RWPE2 (cell line): ENCODE measurements at regions not wholly inside any gene's neighbourhood (a gene's known extent, or its start where the extent isn't known, plus 50 kb on each side); places are given as distances from the start of the nearest gene placed in this dataset.

Experiments
- ATAC-seq: fragments of 200-7000 bp; cut with Tn5 transposase; 3 replicates; pipeline ENCODE4 v1.9.1; 2021; ENCODE audit warnings: low read depth
- DNase-seq: peaks from one replicate; pipeline ENCODE4 v3.0.0-alpha.2; 2020; ENCODE audit warnings: low spot score
- H3K27ac ChIP-seq: fragments of 450-650 bp; 2 replicates; pipeline ENCODE4 v1.5.1; 2017; ENCODE audit warnings: mild to moderate bottlenecking; ENCODE audit not compliant: poor library complexity, severe bottlenecking
- H3K27me3 ChIP-seq: fragments of 250-450 bp; sonication (Bioruptor Pico); 2 replicates; pipeline ENCODE4 v1.5.1; 2021; ENCODE audit warnings: mild to moderate bottlenecking, moderate library complexity; ENCODE audit not compliant: insufficient read depth, poor library complexity, severe bottlenecking
- H3K36me3 ChIP-seq: fragments of 250-450 bp; sonication (Bioruptor Pico); 2 replicates; pipeline ENCODE4 v1.5.1; 2020; ENCODE audit warnings: low read depth, mild to moderate bottlenecking, moderate library complexity
- H3K4me1 ChIP-seq: fragments of 250-450 bp; sonication (Bioruptor Pico); 2 replicates; pipeline ENCODE4 v1.5.1; 2021; ENCODE audit warnings: mild to moderate bottlenecking, moderate library complexity; ENCODE audit not compliant: insufficient read depth, poor library complexity, severe bottlenecking
- H3K4me3 ChIP-seq: fragments of 250-450 bp; sonication (Bioruptor Pico); 2 replicates; pipeline ENCODE4 v1.5.1; 2021; ENCODE audit warnings: mild to moderate bottlenecking, moderate library complexity; ENCODE audit not compliant: severe bottlenecking
- H3K9me3 ChIP-seq: fragments of 250-450 bp; sonication (Bioruptor Pico); 2 replicates; pipeline ENCODE4 v1.5.1; 2021; ENCODE audit warnings: mild to moderate bottlenecking, moderate library complexity; ENCODE audit not compliant: severe bottlenecking
- TF ChIP-seq, protein P1 (sequence below): fragments of 450-650 bp; IDR thresholded peaks from one replicate; pipeline ENCODE4 v1.5.1; 2017; ENCODE audit warnings: mild to moderate bottlenecking, moderate library complexity; ENCODE audit not compliant: poor library complexity, severe bottlenecking

DNA sequence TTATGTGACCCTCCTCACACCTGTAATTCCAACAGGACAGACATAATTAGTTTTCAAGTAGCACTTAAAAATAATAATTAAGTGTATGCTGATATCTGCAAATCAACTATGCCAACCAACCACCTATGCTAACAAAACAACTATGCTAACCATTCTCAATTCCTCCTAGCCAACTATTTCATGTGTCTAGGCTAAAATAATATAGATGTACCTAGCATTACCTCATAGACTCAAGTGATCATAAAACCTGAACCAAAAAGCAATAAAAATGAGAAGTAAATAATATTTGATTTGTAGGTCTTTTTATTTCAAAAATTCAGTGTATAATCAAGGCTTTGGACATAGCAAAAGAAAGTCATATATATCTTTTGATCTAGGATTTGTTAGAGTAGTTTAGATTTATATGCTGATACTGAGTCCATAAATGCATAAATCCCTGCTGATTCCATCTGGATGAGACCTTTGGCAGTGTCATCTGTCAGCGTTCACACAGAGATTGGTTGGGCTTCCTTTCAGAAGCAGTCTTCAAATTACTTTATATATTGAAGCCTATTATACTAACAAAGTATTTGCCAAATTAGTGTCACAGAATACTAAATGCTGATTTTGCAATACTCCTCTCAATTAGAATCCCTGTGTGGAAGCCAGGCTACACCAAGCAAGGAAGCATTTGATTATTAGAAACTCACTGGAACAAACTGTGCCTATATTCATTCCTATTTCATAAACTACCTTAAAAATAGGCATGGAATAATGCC is 101.4 kb upstream of the PPM1H start:
- TF ChIP-seq, protein P1, sequence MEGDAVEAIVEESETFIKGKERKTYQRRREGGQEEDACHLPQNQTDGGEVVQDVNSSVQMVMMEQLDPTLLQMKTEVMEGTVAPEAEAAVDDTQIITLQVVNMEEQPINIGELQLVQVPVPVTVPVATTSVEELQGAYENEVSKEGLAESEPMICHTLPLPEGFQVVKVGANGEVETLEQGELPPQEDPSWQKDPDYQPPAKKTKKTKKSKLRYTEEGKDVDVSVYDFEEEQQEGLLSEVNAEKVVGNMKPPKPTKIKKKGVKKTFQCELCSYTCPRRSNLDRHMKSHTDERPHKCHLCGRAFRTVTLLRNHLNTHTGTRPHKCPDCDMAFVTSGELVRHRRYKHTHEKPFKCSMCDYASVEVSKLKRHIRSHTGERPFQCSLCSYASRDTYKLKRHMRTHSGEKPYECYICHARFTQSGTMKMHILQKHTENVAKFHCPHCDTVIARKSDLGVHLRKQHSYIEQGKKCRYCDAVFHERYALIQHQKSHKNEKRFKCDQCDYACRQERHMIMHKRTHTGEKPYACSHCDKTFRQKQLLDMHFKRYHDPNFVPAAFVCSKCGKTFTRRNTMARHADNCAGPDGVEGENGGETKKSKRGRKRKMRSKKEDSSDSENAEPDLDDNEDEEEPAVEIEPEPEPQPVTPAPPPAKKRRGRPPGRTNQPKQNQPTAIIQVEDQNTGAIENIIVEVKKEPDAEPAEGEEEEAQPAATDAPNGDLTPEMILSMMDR, result no peak
- Histone ChIP-seq H3K27ac (no peak overlapping the region), H3K4me1 (no peaks in the 10 kb centered on the region), H3K4me3 (no peak overlapping the region), H3K9me3 (no peaks in the 10 kb centered on the region), H3K27me3 (peaks cover 15% of the 10 kb centered on the region), H3K36me3 (no peaks in the 10 kb centered on the region)
- DNase-seq (no peak), ATAC-seq (no peak)

DNA sequence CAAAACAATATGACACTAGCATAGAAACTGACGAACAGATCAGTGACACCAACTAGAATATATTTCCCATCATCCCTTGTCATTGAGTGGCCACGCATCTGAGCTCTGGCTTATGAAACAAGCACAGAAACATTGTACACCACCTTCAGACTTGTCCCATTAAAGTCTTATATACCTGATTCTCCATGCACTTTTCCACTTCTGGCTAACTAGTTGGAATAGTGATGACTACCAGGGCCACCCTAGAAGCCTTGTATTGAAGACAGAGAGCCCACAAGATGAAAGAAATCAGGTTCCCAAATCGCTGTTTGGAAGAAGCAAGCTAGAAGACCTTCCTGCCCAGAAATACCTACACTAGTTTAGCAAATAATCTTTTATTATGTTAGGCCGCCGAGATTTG is 99.7 kb upstream of the PPM1H start:
- H3K27ac ChIP-seq, result no peak overlapping the region
- DNase-seq (no peak), ATAC-seq (no peak)
- no peak overlapping the region for H3K4me3 ChIP-seq
- TF ChIP-seq, protein P1, result no peak
- no peaks in the 10 kb centered on the region for H3K4me1 ChIP-seq
- H3K36me3 ChIP-seq, result no peaks in the 10 kb centered on the region
- H3K27me3 ChIP-seq, result peaks cover 15% of the 10 kb centered on the region
- H3K9me3 ChIP-seq, result no peaks in the 10 kb centered on the region

DNA sequence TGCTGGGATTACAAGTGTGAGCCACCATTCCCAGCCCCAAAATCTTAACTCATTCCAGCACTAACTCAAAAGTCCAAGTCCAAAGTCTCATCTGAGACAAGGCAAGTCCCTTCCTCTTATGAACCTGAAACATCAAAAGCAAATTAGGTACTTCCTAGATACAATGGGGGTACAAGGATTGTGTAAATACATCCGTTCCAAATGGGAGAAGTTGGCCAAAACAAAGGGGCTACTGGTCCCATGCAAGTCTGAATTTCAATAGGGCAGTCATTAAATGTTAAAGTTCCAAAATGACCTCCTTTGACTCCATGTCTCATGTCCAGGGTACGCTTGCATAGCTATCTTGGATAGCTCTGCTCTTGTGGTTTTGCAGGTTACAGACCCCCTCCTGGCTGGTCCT is 94.7 kb upstream of the PPM1H start:
- Histone ChIP-seq H3K4me1 (no peaks in the 10 kb centered on the region), H3K4me3 (no peak overlapping the region), H3K27ac (no peak overlapping the region), H3K9me3 (no peaks in the 10 kb centered on the region), H3K36me3 (no peaks in the 10 kb centered on the region), H3K27me3 (peaks cover 4% of the 10 kb centered on the region)
- ATAC-seq (no peak), DNase-seq (no peak)
- TF ChIP-seq, protein P1, result no peak

DNA sequence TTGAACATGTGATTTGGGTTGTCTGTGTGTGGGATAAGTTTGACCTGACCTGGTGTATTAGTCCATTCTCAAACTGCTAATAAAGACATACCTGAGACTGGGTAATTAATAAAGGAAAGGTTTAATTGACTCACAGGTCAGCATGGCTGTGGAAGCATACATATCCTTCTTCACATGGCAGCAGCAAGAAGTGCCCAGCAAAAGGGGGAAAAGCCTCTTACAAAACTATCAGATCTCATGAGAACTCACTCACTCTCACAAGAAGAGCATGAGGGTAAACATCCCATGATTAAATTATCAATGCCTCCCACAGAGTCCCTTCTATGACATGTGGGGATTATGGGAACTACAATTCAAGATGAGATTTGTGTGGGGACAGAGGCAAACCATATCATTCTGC is 94.0 kb upstream of the PPM1H start:
- Histone ChIP-seq H3K4me1 (no peaks in the 10 kb centered on the region), H3K4me3 (no peak overlapping the region), H3K27ac (no peak overlapping the region), H3K9me3 (no peaks in the 10 kb centered on the region), H3K36me3 (no peaks in the 10 kb centered on the region), H3K27me3 (peaks cover 4% of the 10 kb centered on the region)
- DNase-seq (no peak), ATAC-seq (no peak)
- TF ChIP-seq, protein P1, result no peak

DNA sequence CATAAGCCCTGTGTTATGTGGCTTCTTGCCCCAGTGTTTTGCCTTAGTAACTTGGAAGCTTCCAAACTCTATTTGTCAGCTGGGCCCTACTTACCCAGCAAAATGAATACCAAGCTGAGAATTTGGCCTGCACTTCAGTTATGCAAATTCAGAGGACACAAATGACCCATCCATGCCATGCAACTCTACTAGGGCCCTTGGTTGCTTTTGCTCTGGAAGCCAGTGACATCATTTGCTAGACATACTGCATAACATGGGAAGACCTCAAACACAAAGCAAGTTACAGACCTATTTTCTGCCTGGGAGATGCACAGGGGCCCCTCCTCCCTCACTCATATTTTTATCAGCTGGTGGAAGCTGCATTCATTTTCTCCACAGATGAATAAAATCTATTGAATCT is 90.2 kb upstream of the PPM1H start:
- no peak overlapping the region for H3K4me3 ChIP-seq
- TF ChIP-seq, protein P1, result no peak
- DNase-seq, result no peak
- no peak overlapping the region for H3K27ac ChIP-seq
- H3K4me1 ChIP-seq, result no peaks in the 10 kb centered on the region
- H3K36me3 ChIP-seq, result no peaks in the 10 kb centered on the region
- H3K27me3 ChIP-seq, result peaks cover 4% of the 10 kb centered on the region
- no peak for ATAC-seq
- H3K9me3 ChIP-seq, result no peaks in the 10 kb centered on the region
